ENCODE measurements at regions not wholly inside any gene's neighbourhood (a gene's known extent, or its start where the extent isn't known, plus 50 kb on each side); places are given as distances from the start of the nearest gene placed in this dataset.

DNA sequence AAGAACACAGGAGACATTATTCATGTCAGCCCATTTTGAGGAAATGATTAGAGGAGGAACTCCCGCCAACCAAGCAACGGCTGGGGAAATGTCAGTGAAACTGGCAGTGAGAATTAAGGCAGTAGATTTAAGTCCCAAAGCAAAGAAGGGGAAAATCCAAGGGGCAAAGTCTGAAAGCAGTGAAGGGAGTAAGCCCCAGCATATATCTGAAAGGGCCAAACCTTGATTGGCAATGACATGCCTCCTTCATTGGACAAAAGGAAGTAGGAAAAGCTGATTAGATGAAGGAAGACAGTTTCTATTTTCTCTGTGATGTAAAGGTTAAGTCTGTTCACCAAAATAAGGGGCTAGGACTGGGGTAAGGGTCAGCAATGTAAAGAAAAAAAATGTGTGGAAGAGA is 190.3 kb downstream of the RNF144B start (continued):
- TF ChIP-seq, protein P1, sequence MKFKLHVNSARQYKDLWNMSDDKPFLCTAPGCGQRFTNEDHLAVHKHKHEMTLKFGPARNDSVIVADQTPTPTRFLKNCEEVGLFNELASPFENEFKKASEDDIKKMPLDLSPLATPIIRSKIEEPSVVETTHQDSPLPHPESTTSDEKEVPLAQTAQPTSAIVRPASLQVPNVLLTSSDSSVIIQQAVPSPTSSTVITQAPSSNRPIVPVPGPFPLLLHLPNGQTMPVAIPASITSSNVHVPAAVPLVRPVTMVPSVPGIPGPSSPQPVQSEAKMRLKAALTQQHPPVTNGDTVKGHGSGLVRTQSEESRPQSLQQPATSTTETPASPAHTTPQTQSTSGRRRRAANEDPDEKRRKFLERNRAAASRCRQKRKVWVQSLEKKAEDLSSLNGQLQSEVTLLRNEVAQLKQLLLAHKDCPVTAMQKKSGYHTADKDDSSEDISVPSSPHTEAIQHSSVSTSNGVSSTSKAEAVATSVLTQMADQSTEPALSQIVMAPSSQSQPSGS (IDR thresholded peaks at IDR 0.05; ENCODE audit: low read length) = no peak
- TF ChIP-seq BACH1 (IDR thresholded peaks at IDR 0.05; ENCODE audit: low read length) (no peak), SP2 (IDR thresholded peaks at IDR 0.05; ENCODE audit: low read length) (no peak), TBP (IDR thresholded peaks at IDR 0.05; ENCODE audit: low read depth, low read length) (no peak), CHD1 (IDR thresholded peaks at IDR 0.05; ENCODE audit: low read depth, low read length) (no peak), SP1 (IDR thresholded peaks at IDR 0.05; ENCODE audit: low read depth, low read length) (no peak), ZNF274 (IDR thresholded peaks at IDR 0.05; ENCODE audit: borderline replicate concordance, extremely low read depth, low read length) (no peak)

All from H1 (cell line).